Peyer's patch (tissue), 4 donors: ENCODE measurements at regions not wholly inside any gene's neighbourhood (a gene's known extent, or its start where the extent isn't known, plus 50 kb on each side); places are given as distances from the start of the nearest gene placed in this dataset.

Source experiments
- DNase-seq, 3 donors: peaks; one replicate each; pipeline ENCODE4 v3.0.0-alpha.2; 2017 to 2019
- H3K27ac ChIP-seq, 4 donors: fragments of 200-600 bp; sonication (generic); one replicate each; pipeline ENCODE4 v1.5.1; 2016 to 2019
- H3K27me3 ChIP-seq, 2 donors: fragments of 200-600 bp; sonication (generic); one replicate each; pipeline ENCODE4 v1.5.1; 2019
- H3K36me3 ChIP-seq, 3 donors: fragments of 200-600 bp; sonication (generic); one replicate each; pipeline ENCODE4 v1.5.1; 2016 to 2019
- H3K4me1 ChIP-seq, 4 donors: fragments of 200-600 bp; sonication (generic); one replicate each; pipeline ENCODE4 v1.5.1; 2016 to 2019
- H3K4me3 ChIP-seq, 4 donors: fragments of 200-600 bp; sonication (generic); 1 replicate in 3 of 4; 2 replicates in 1 of 4; pipeline ENCODE4 v1.5.1; 2016 to 2019; ENCODE audit warnings: mild to moderate bottlenecking in 1 of 4
- H3K9me3 ChIP-seq, 4 donors: fragments of 200-600 bp; sonication (generic); one replicate each; pipeline ENCODE4 v1.5.1; 2016 to 2019; ENCODE audit warnings: mild to moderate bottlenecking in 1 of 4
- CTCF ChIP-seq, 6 experiments: fragments of 450-650 bp in 4 of 6; fragments of 200-600 bp in 2 of 6; sonication (generic) in 1 of 6; IDR thresholded peaks; one replicate each; pipeline ENCODE4 v1.5.1; 2017 to 2019; ENCODE audit warnings: antibody characterized with exemption in 6 of 6, mild to moderate bottlenecking in 3 of 6, moderate library complexity in 1 of 6
- POLR2A ChIP-seq, 2 donors: fragments of 450-650 bp; IDR thresholded peaks; one replicate each; pipeline ENCODE4 v1.5.1; 2017; ENCODE audit warnings: antibody characterized with exemption in 2 of 2, mild to moderate bottlenecking in 2 of 2, moderate library complexity in 2 of 2

DNA sequence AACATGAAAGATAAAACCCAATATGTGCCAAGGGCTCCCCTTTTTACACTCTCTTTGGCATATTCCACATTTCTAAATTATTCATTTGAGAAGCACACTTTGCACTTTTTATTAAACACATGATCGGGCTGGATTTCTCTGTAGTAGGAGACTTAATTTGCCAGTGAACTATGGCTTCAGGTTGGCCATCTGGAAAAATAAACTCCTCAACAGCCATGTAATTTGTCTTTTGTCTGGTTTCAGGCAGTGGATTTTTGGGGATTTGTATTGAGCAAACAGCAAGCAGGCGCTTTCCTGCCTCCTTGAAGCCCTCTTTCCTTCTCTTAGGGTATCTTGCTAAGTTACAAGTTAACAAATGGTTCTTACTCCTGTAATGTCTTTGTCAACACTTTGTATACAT, 73.0 kb upstream of the DMRTA1 start:
- Histone ChIP-seq H3K27me3 (no peaks in the 10 kb centered on the region), H3K36me3 (no peaks in the 10 kb centered on the region), H3K9me3 (no peaks in the 10 kb centered on the region), H3K4me3 (no peak overlapping the region), H3K27ac (no peak overlapping the region), H3K4me1 (no peaks in the 10 kb centered on the region)
- TF ChIP-seq CTCF (IDR thresholded peaks at IDR 0.05) (no peak), POLR2A (IDR thresholded peaks at IDR 0.05) (no peak)
- DNase-seq = no peak

GRCh38 chr9:22374051-22374450, 72.6 kb upstream of the DMRTA1 start:
- no peaks in the 10 kb centered on the region for H3K4me1 ChIP-seq
- no peak overlapping the region for H3K4me3 ChIP-seq
- no peaks in the 10 kb centered on the region for H3K27me3 ChIP-seq
- H3K36me3 ChIP-seq = no peaks in the 10 kb centered on the region
- no peaks in the 10 kb centered on the region for H3K9me3 ChIP-seq
- TF ChIP-seq POLR2A (IDR thresholded peaks at IDR 0.05) (no peak), CTCF (IDR thresholded peaks at IDR 0.05) (no peak)
- DNase-seq = no peak
- H3K27ac ChIP-seq = no peak overlapping the region

- H3K4me3 ChIP-seq = no peak overlapping the region
- no peaks in the 10 kb centered on the region for H3K9me3 ChIP-seq
- no peak for TF ChIP-seq POLR2A (IDR thresholded peaks at IDR 0.05)
- TF ChIP-seq CTCF (IDR thresholded peaks at IDR 0.05) = no peak
- no peaks in the 10 kb centered on the region for H3K36me3 ChIP-seq
- no peak for DNase-seq
- H3K27me3 ChIP-seq = no peaks in the 10 kb centered on the region
- H3K27ac ChIP-seq = no peak overlapping the region
- H3K4me1 ChIP-seq = no peaks in the 10 kb centered on the region
These were observed 67.4 kb upstream of the DMRTA1 start for GRCh38 chr9:22379272-22379671.

- Histone ChIP-seq H3K27ac (no peak overlapping the region), H3K27me3 (no peaks in the 10 kb centered on the region), H3K4me1 (no peaks in the 10 kb centered on the region), H3K9me3 (no peaks in the 10 kb centered on the region), H3K36me3 (no peaks in the 10 kb centered on the region), H3K4me3 (no peak overlapping the region)
- no peak for DNase-seq
- TF ChIP-seq POLR2A (IDR thresholded peaks at IDR 0.05) = no peak
- no peak for TF ChIP-seq CTCF (IDR thresholded peaks at IDR 0.05)
These were observed 65.5 kb upstream of the DMRTA1 start for GRCh38 chr9:22381170-22381569.

DNA sequence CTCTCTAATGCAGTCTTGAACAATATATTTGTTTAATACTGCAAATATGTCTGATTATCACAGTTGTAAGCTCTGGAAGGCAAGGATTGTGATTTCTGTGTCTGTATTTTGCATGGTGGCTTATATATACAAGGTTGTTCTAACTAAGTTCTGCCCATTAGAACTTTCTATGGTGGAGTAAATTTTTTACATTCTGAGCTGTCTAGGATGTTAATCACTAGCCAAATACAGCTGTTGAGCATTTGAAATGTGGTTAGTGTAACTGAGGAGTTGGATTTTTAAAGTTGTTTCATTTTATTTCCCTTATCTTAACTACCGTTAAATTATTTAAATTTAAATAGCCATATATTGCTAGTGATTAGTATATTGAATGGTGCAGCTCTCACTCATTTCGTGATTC, 64.3 kb upstream of the DMRTA1 start:
- H3K36me3 ChIP-seq = no peaks in the 10 kb centered on the region
- no peaks in the 10 kb centered on the region for H3K9me3 ChIP-seq
- TF ChIP-seq POLR2A (IDR thresholded peaks at IDR 0.05) = no peak
- no peak for TF ChIP-seq CTCF (IDR thresholded peaks at IDR 0.05)
- H3K4me3 ChIP-seq = no peak overlapping the region
- H3K4me1 ChIP-seq = no peaks in the 10 kb centered on the region
- DNase-seq = no peak
- no peaks in the 10 kb centered on the region for H3K27me3 ChIP-seq
- H3K27ac ChIP-seq = no peak overlapping the region

- no peaks in the 10 kb centered on the region for H3K27me3 ChIP-seq
- H3K9me3 ChIP-seq = no peaks in the 10 kb centered on the region
- no peak overlapping the region for H3K27ac ChIP-seq
- TF ChIP-seq CTCF (IDR thresholded peaks at IDR 0.05) = no peak
- TF ChIP-seq POLR2A (IDR thresholded peaks at IDR 0.05) = no peak
- H3K4me1 ChIP-seq = no peaks in the 10 kb centered on the region
- DNase-seq = no peak
- no peaks in the 10 kb centered on the region for H3K36me3 ChIP-seq
- H3K4me3 ChIP-seq = no peak overlapping the region
These were observed 62.9 kb upstream of the DMRTA1 start for GRCh38 chr9:22383718-22384117.
